ENCODE measurements at regions not wholly inside any gene's neighbourhood (a gene's known extent, or its start where the extent isn't known, plus 50 kb on each side); places are given as distances from the start of the nearest gene placed in this dataset.

DNA sequence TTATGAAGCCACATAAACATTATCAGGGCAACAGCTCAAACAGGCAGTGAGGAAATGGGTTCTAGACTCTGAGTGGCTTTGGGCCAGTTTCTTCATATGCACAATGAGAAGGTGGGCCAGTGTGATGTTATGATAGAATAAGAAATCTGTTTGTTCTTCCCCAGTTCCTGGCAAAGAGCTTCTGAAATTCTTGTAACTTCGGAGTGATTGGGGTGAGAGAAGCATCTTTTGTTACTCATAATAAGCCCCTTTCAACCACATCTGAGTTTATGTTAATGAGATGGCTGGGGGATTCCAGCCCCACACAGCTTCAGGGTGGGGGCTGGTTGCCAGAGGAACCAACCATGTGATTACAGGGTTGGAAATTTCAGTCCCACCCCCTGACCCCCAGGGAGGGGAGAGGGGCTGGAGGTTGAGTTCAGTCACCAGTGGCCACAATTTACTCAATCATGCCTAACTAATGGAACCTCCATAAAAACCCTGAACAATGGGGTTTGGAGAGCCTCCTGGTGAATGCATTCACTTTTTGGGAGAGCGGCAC lies 57.0 kb upstream of the FRMD4B start:
- H3K27ac ChIP-seq (ENCODE audit: low read depth in 2 of 2, low read length in 1 of 2), result no peak overlapping the region
- no peaks in the 10 kb centered on the region for H3K9me3 ChIP-seq (ENCODE audit: control insufficient read depth in 2 of 2, insufficient read depth in 1 of 2, low read depth in 1 of 2, low read length in 1 of 2)
- H3K4me1 ChIP-seq (ENCODE audit: control insufficient read depth in 2 of 2, insufficient read depth in 2 of 2, low read length in 1 of 2), result no peaks in the 10 kb centered on the region
- no peaks in the 10 kb centered on the region for H3K36me3 ChIP-seq (ENCODE audit: control insufficient read depth in 2 of 2, insufficient read depth in 2 of 2, low read length in 1 of 2)
- H3K4me3 ChIP-seq (ENCODE audit: low read depth in 1 of 2, low read length in 2 of 2), result no peak overlapping the region
- 74 to 88% methylated on average over 2 of the region's 2 CpGs for WGBS, 2 donors
- H3K27me3 ChIP-seq (ENCODE audit: control insufficient read depth in 1 of 2, insufficient read depth in 2 of 2, low read length in 2 of 2), result no peaks in the 10 kb centered on the region

DNA sequence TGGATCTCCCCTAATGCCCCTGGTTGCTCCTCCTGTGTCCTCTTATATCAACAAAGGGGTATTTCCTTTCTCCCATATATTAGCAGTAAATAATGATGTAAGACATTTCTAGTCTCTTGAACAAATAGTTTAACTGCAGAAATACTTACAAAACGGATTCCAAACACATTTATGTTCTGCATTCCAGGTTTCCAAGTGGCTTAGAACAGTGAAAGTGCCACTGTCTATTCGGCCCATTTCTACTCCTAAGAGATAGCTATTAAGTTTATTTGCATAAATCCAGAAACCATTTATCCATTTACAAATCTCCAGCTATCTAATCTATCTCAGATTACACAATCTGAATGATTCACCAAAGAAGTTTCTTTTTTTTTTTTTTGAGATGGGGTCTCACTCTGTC lies 55.8 kb upstream of the FRMD4B start:
- Histone ChIP-seq H3K27ac (ENCODE audit: low read depth in 2 of 2, low read length in 1 of 2) (no peak overlapping the region), H3K4me3 (ENCODE audit: low read depth in 1 of 2, low read length in 2 of 2) (no peak overlapping the region), H3K4me1 (ENCODE audit: control insufficient read depth in 2 of 2, insufficient read depth in 2 of 2, low read length in 1 of 2) (no peaks in the 10 kb centered on the region), H3K27me3 (ENCODE audit: control insufficient read depth in 1 of 2, insufficient read depth in 2 of 2, low read length in 2 of 2) (no peaks in the 10 kb centered on the region), H3K36me3 (ENCODE audit: control insufficient read depth in 2 of 2, insufficient read depth in 2 of 2, low read length in 1 of 2) (no peaks in the 10 kb centered on the region), H3K9me3 (ENCODE audit: control insufficient read depth in 2 of 2, insufficient read depth in 1 of 2, low read depth in 1 of 2, low read length in 1 of 2) (no peaks in the 10 kb centered on the region)
- WGBS, 2 donors, result 69 to 76% methylated on average over 2 of the region's 2 CpGs

DNA sequence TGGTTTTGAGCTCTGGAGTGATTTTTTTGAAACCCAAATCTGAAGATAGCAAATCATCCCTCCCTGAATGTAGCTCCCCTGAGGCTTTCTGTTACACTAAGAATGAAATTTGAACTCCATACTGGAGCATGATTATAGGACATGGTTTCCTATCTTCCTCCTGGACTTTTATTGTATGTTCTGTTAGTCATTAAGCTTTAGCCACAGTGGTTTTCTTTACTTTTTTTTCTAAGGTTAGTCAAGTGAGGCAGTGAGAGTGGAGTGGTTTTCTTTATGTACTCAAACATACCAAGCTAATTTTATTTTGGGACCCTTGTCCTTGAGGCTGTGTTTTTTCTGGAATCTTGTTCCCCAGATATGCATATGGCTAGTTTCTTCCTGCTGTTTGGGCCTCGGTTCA lies 55.2 kb upstream of the FRMD4B start:
- H3K9me3 ChIP-seq (ENCODE audit: control insufficient read depth in 2 of 2, insufficient read depth in 1 of 2, low read depth in 1 of 2, low read length in 1 of 2), result no peaks in the 10 kb centered on the region
- H3K27ac ChIP-seq (ENCODE audit: low read depth in 2 of 2, low read length in 1 of 2), result no peak overlapping the region
- H3K36me3 ChIP-seq (ENCODE audit: control insufficient read depth in 2 of 2, insufficient read depth in 2 of 2, low read length in 1 of 2), result no peaks in the 10 kb centered on the region
- H3K27me3 ChIP-seq (ENCODE audit: control insufficient read depth in 1 of 2, insufficient read depth in 2 of 2, low read length in 2 of 2), result no peaks in the 10 kb centered on the region
- H3K4me3 ChIP-seq (ENCODE audit: low read depth in 1 of 2, low read length in 2 of 2), result no peak overlapping the region
- no peaks in the 10 kb centered on the region for H3K4me1 ChIP-seq (ENCODE audit: control insufficient read depth in 2 of 2, insufficient read depth in 2 of 2, low read length in 1 of 2)
- 85 to 90% methylated on average over 1 of the region's 1 CpG for WGBS, 2 donors

DNA sequence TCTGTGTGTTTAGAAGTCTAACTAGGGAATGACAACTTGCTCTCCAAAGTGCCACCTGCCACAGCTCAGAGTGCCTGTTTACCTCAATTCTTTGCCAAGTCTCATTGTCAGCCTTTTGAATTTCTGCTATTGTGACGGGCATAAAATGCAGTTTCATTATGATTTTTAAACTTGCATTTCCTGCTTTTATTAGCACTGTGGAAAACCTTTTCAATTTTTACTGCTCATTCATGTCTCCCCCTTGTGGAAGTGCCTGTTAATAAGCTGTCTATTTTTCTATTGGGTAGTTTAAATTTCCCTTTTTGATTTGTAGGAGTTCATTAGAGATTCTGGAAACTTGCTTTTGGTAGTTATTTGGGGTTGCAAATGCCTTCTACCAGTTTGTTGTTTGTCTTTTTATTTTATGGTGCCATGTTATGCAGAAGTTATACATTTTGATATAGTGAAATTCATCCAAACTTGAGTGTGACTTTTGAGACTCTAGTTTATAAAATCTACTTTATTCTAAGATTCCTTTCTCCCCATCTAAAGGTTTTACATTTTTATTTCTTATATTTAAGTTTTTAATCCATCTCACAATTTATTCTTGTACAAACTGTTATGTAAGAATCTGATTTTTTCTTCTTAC lies 53.9 kb upstream of the FRMD4B start:
- Histone ChIP-seq H3K4me3 (ENCODE audit: low read depth in 1 of 2, low read length in 2 of 2) (no peak overlapping the region), H3K4me1 (ENCODE audit: control insufficient read depth in 2 of 2, insufficient read depth in 2 of 2, low read length in 1 of 2) (no peaks in the 10 kb centered on the region), H3K36me3 (ENCODE audit: control insufficient read depth in 2 of 2, insufficient read depth in 2 of 2, low read length in 1 of 2) (no peaks in the 10 kb centered on the region), H3K27me3 (ENCODE audit: control insufficient read depth in 1 of 2, insufficient read depth in 2 of 2, low read length in 2 of 2) (no peaks in the 10 kb centered on the region), H3K9me3 (ENCODE audit: control insufficient read depth in 2 of 2, insufficient read depth in 1 of 2, low read depth in 1 of 2, low read length in 1 of 2) (no peaks in the 10 kb centered on the region), H3K27ac (ENCODE audit: low read depth in 2 of 2, low read length in 1 of 2) (no peak overlapping the region)
- WGBS, 2 donors, result 3 to 7% methylated on average over 1 of the region's 1 CpG

DNA sequence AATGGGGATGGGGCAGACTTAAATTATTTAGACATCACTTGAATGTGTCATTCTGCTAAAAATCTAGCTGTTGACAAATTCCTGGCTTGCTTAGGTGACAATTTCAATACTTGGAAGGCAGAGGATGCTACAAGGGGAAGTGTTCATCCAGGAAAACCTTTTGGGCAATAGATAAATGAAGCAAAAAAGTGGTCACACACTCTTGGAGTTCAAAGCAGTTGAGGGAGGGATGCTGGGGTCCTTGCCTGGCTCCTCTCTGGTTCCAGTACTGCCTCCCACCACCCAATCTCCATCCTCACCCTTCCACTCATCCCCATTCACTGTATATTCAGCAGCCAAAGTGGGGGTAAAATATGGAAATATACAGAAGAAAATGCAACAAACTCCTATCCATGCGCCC lies 52.6 kb upstream of the FRMD4B start:
- H3K27ac ChIP-seq (ENCODE audit: low read depth in 2 of 2, low read length in 1 of 2), result no peak overlapping the region
- 97 to 100% methylated on average over 1 of the region's 1 CpG for WGBS, 2 donors
- H3K4me3 ChIP-seq (ENCODE audit: low read depth in 1 of 2, low read length in 2 of 2), result no peak overlapping the region
- H3K36me3 ChIP-seq (ENCODE audit: control insufficient read depth in 2 of 2, insufficient read depth in 2 of 2, low read length in 1 of 2), result no peaks in the 10 kb centered on the region
- no peaks in the 10 kb centered on the region for H3K9me3 ChIP-seq (ENCODE audit: control insufficient read depth in 2 of 2, insufficient read depth in 1 of 2, low read depth in 1 of 2, low read length in 1 of 2)
- no peaks in the 10 kb centered on the region for H3K4me1 ChIP-seq (ENCODE audit: control insufficient read depth in 2 of 2, insufficient read depth in 2 of 2, low read length in 1 of 2)
- H3K27me3 ChIP-seq (ENCODE audit: control insufficient read depth in 1 of 2, insufficient read depth in 2 of 2, low read length in 2 of 2), result no peaks in the 10 kb centered on the region

DNA sequence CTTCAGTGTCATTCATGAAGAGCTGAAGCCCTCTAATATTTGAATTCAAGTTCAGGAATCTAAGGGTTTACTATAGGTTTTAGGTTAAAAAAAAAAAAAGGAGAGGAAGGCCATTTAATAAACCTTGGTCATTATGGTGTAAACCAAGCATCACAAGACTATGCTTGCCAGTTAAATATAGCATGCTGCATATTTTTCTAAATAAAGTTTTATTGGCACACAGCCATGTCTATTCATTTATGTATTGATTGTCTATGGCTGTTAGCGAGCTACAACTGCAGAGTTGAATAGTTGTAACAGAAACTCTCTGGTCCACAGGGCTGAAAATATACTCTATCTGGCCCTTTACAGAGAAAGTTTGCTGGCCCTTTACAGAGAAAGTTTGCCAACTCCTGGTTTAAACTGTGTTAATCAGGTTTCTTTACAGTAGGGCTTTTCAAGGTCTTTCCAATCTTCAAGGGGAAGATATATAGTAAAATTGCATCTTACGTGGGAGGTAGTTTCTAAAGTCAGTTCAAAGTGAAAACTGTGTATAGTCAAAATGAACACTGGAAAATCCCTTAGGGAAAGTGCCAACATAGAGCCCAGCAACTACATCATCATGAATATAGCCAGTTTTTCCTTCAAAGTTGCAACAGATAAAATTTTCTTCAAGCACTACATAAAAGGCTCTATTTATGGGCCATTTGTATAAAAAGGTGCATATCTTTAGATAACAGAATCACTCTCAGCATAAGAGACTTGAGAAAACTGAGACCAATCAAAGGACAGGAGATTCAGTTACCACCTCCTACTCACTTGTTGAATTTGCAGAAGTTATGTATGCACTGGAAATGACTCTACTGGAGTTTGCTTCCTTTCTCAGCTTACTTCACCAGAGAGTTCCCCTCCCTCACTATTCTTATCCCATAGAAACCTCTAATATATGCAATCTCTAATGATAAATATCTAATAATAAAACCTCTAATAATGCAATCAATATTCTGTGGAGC lies 49.7 kb upstream of the FRMD4B start:
- H3K27ac ChIP-seq (ENCODE audit: low read depth in 2 of 2, low read length in 1 of 2), result no peak overlapping the region
- H3K4me1 ChIP-seq (ENCODE audit: control insufficient read depth in 2 of 2, insufficient read depth in 2 of 2, low read length in 1 of 2), result no peaks in the 10 kb centered on the region
- 56 to 63% methylated on average over 2 of the region's 2 CpGs for WGBS, 2 donors

More for the DNA sequence above, 49.7 kb upstream of the FRMD4B start:
- H3K4me3 ChIP-seq (ENCODE audit: low read depth in 1 of 2, low read length in 2 of 2), result no peak overlapping the region
- no peaks in the 10 kb centered on the region for H3K9me3 ChIP-seq (ENCODE audit: control insufficient read depth in 2 of 2, insufficient read depth in 1 of 2, low read depth in 1 of 2, low read length in 1 of 2)
- H3K27me3 ChIP-seq (ENCODE audit: control insufficient read depth in 1 of 2, insufficient read depth in 2 of 2, low read length in 2 of 2), result no peaks in the 10 kb centered on the region
- H3K36me3 ChIP-seq (ENCODE audit: control insufficient read depth in 2 of 2, insufficient read depth in 2 of 2, low read length in 1 of 2), result no peaks in the 10 kb centered on the region
